CD4-positive, alpha-beta T cell treated with Interleukin-4 for 4 hours (primary cell): ENCODE measurements at regions not wholly inside any gene's neighbourhood (a gene's known extent, or its start where the extent isn't known, plus 50 kb on each side); places are given as distances from the start of the nearest gene placed in this dataset.
"Not testable (repeated sequence)": the region's sequence is repeated elsewhere in the genome, so short reads cannot be mapped to it uniquely, and the experiment has no call there.

Source experiments
- DNase-seq: peaks from one replicate; pipeline ENCODE4 v3.0.0-alpha.2; 2020

DNA sequence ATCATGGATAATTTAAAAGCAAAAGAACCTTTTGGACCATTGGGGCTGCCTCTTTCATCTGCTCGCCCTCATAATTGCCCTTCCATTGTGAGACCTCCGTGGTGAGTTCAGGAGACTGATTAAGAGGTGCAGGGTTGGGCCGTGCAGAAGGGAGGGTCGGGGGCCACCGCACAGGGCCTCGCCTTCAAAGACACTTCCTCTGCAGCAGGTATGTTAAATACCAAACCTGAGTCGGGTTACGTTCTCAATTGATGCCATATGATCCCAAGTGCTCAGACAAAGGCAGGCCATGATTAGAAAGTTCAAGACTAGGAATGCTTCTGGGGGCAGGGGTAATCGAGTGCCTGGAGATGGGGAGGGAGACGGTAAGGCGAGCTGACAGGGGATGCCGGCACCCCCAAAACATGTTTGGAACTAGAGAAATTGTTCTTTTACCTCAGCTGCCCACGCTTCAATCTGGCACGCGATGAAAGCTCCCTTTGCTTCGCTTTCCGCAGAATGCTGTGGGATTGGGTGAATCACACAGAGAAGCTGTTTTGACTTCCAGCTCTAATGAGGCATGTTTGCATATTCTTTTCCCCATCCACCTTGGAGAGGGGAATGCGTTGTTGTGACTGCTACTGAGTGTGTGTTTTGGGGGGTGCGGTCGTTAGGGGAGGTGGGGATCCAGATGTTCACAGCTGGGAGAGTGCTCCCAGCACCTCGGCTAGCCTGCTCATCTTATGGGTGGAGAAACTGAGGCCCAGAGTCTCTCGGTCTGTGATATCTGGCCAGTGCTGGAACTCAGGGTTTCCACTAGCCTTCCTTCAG lies 309.1 kb downstream of the MYCN start:
- DNase-seq: no peak

DNA sequence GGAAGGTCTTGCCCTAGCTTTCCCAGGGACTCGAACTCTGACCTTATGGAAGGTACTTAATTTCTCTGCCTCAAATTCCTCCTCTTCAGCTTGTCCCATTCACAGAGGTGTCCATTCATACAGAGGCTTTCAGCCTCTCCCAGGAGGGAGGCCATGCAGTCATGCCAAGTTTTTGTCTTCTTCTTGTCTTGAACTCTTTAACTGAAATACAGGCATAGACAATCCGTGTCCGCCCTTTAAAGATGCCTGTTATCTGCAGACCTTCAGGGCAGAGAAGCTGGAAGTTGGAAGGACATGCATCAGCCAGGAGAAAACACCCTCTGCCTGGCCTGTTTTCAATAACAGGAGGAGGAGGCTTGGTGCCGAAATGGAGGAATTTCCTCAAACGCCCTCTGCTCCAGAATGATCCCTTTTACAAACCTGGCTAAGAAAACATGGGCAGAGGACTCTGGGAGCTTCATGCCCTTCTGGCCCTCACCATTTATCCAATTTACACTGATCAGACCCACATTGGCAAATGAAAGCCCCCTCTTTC lies 308.3 kb downstream of the MYCN start:
- no peak for DNase-seq

DNA sequence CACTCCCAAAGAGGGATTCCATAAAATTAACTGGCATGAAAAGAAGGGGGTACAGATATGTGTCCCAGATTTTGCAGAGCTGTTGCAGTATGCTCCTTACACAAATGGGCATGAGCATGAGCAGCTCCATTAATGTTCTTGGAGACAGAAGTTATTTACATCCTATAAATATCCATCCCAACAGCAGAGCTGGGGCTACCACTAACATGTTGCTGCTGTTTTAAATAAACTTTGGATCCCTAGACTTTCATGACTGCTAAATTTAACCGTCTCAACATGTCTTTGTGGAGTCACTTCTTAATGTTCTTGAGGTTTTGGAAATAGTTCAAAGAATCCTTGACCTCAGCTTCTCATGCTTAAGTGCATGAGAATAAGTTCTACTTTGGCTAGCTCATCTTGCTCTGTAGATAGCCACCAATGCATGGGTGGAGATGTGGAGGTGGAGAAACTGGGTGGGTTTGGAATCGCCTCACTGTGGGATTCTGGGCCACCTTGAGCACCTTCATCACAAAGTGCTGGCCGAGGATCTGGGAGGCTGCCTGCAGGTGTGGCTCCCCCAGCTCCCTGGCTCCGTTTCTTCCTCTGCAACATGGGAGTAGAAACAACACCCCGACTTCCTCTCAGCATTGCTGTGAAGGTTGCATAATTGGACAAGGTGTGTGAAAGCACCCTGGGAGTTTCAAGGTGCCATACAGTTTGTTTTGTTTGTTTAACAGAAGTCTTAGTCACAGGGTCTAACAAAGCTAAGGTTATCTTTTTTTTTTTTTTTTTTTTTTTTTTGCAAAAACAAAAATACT lies 307.2 kb downstream of the MYCN start:
- DNase-seq: no peak

DNA sequence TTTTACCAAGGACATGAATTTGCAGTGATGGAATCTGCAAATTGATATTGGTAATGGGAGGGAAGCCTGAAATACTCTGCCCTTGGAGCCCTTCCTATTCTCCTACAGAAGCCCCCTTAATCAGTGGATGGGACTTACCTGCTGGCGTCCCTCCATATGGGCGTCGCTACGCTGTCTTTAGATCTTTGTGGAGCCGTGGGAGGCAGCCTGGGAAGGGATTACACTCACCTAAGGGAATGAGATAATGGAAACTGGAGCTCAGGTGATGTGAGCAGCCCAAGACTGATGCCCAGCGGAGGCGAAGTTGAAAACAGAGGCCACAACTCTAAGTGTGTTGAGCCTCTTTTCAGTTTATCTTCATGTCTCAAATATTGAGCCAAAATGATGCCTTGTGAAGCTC lies 306.6 kb downstream of the MYCN start:
- DNase-seq: no peak

DNA sequence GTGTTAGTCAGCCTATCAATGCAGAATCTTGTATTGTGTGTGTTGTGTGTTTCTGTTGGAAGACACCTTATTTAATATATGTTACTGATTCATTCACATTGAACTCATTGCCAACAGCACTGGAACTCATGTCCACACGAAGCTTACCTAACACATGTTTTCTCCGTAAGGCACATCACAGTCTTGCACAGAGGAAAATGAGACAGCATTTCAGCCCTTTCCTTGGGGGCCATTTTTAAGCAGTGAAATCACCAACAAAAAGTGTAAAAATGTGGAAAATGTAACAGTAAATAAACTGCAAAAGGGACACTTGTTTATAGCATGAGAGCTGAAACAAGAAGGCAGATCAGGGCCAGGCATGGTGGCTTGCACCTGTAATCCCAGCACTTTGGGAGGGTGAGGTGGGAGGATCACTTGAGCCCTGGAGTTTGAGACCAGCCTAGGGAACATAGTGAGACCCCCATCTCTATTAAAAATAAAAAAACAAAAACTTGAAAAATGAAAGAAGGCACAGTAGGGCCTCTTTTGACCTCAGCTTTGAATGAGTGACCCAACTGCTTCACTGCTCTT lies 306.0 kb downstream of the MYCN start:
- DNase-seq: no peak

DNA sequence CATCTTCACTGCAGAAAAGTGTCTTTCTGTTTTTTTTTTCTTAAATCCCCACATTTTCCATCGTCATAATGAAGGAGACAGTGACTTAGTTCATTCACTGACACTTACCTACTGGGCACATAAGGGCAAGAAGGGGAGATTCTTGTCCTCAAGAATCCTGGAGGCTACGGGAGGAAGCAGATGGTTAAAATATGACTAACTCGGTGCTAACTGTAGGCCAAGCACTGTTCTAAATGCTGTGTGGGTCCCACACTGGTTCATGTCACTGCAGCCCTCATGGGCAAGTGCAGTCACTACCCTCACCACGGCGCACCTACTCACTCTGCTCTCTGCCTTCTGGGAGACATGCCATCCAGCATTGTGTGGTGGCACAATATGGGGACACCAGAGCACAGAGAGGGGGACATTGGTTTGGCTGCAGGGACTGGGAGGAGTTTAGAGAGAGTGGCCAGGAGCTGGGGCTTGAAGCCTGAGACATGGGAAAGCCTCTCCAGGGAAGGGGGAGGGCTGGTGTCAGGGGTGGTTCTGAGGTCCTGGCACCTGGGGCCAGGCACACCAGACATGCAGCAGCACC lies 305.2 kb downstream of the MYCN start:
- no peak for DNase-seq

DNA sequence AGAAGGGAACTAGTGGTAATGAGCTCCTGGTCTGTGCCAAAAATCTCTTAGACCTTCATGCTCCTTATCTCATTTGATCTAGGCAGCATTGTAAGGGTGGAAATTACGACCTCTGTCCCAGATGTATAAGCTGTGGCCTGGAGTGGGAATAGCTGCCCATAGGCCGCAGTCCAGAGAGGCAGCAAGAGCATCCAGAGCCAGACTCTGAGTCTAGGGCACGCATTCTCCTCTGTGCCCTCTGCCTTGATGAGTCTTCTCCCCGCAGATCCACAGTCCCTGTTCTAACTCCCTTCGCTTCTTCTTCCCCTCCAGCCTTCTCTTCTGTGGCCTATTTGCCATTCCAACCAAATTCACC lies 304.6 kb downstream of the MYCN start:
- no peak for DNase-seq

DNA sequence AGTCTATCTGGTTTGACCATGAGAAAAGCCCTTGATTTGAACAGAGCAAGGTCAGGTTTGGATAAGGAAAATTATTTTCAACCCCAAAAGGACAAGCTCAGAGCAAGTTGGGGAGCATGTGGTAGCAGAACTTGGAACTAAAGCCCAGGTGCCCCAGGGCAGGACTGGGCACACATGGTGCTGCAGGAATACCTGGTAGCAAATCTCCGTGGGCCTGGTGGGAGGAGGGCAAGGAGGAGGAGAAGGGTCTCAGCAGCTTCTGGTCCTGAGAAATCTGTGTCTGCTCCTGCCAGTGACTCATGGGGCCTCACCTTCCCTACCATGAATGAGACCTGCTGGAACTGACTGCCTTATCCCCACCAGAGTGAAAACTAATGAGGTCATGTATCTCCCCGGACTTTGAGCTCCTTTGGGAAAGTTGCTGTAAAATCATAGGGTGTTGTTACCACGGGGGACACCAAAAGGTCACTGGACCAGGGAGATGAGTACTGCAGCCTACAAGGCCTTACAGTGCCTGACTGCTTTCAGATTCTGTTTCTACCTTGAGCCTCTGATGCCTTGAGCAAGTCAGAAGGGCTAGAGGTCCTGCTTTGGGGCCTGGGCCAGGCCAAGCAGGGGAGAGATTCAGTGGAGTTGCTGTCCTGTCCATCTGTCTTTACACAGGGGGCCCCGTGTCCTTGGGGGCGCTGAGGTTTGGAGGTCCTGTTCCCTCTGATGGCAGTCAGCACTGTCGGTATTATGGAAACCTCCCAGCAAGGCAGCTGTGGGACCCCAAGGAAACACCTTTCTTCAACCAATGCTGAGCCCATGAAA lies 304.0 kb downstream of the MYCN start:
- no peak for DNase-seq

DNA sequence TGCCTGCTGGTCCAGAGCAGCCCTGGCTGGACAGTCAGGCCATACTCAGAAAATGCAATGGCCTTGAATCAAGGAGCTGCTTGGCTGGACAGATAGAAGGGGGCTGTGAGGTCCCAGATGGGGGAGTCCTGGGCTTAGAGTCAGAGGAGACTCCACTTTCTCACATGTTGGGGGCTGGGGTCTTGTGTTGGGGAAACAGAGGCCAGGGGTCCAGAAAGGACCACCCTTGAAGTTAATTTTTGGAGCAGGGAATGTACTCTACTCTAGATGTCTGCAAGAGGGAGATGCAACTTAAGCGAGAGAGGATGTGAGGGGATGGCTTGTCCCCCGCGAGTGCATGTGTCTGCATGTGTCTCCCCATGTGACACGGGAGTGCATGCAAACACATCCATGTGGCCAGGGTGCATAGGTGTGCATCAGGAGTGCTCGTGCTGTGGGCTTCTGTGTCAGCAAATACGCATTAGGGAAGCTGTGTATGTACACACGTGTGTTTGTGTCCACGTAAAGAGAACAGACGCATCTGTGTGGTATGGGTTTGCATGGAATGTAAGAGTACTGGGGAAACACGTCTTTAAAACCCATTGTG lies 303.2 kb downstream of the MYCN start:
- DNase-seq: no peak

DNA sequence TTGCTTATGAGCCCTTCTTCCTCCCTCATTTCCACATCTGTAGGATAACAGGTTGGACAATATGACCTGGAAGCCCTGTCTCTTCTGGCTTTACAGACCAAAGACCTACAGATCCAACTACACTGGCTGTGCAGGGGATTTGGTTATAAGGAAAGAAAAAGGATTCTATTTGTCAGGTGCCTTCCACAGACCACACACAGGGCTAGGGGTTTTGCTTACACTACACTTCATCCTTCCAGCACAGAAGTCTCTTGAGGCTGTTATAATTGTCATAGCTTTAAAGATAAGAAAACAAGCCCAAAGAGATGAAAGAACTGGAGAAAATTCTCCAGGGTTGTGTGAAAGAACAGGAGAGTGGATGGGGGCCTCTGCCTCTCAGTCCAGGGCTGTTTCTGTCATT lies 302.6 kb downstream of the MYCN start:
- no peak for DNase-seq

DNA sequence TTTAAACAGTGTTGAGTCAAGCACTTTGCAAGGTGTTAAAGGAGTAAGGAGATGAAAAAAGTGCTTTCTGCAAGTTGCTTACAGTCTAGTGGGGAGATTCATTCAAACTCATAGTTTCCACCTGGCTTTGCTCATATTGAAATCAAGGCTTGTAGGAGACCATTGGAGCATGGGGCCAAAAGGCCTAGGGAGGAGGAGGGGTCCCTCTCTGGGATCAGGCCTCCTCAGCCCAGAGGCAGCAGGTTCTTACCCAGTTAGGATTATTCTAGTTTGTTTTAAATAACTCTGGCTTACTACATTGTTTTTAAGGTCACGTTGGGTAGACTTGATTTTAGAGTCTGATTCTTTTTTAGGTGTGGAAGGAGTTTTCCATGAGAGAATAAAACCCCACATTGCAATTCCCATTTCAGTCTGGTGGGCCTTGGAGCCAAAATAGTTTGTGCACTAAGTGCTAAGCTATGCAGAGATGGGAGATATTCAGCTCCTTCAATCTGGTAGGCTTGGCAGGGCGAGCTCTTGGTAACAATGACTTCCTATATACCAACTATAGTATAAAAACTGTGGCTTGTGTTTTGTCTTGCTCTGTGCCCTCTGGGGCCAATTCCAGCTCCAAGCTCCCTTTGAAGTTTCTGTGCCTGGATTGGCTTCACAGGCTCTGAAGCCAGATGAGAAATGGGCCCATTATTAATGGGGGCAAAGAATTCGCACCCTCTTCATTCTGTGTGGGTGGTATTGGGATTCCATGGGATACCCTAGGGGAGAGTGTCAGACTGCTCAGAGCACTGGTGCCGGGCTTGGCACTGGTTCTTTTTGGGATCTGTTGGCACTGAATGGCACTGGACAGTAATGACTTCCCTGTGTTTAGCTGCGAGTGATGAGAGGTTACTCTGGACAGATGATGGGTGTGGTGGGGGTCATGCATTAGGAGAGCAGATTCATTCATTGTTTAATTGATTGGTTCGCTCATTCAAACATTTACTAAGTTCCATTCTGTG lies 301.1 kb downstream of the MYCN start:
- DNase-seq: no peak

DNA sequence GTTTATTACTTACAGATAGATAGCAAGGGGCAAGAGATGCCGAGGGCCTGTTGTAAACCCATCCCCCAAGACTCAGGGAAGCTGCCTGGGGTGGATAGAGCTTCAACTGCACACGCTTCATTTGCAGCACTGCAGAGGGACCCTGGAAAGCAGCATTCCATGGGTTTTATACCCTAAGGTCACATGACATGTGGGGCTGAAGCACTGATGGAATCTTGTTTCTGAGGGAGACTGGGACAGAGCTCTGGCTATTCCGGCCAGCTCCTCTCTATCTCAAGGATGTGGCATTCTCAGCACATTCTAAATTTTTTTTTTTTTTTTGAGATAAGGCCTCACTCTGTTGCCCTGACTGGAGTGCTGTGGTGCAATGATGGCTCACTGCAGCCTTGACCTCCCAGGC lies 300.1 kb downstream of the MYCN start:
- no peak for DNase-seq

DNA sequence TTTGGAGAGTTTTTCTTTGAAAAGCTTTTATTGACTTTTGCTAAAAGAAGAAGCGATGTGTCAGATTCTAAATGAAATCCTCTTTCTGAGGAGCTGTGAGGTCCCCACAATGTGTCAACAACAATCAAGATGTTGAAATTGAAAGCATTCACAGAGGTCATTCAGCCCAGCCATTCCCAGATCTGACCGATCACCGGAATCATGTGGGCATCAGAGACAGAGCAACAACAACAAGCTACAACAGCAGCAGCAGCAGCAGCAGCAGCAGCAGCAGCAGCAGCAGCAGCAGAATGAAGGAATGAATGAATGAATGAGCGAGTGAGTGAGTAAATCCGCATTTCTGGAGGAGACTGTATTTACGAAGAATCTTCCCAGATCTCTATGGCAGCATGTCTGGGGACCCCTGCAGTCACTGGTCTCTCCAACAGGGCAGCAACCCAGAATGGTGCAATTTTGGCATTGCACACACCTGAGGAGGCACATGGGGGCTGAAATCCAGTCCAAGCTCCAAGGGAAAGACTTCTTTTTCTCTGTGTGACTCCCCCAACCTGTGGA lies 299.0 kb downstream of the MYCN start:
- no peak for DNase-seq

DNA sequence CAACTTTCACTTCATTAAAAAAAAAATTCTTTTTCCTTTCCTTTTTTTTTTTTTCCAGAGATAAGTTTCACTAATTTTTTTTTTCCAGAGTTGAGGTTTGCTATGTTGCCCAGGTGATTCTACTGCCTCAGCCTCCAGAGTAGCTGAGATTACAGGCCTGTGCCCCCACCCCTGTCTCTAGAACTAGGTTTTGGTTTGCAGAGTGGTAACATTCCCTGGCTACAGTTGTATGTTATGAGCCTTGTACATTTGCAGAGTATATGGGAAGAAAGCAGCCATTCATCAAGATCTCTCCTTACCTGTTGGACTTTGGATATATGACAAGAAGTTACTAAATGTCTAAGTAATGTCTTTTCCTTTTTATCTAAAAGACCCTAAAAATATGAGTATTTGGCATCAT lies 298.4 kb downstream of the MYCN start:
- no peak for DNase-seq

DNA sequence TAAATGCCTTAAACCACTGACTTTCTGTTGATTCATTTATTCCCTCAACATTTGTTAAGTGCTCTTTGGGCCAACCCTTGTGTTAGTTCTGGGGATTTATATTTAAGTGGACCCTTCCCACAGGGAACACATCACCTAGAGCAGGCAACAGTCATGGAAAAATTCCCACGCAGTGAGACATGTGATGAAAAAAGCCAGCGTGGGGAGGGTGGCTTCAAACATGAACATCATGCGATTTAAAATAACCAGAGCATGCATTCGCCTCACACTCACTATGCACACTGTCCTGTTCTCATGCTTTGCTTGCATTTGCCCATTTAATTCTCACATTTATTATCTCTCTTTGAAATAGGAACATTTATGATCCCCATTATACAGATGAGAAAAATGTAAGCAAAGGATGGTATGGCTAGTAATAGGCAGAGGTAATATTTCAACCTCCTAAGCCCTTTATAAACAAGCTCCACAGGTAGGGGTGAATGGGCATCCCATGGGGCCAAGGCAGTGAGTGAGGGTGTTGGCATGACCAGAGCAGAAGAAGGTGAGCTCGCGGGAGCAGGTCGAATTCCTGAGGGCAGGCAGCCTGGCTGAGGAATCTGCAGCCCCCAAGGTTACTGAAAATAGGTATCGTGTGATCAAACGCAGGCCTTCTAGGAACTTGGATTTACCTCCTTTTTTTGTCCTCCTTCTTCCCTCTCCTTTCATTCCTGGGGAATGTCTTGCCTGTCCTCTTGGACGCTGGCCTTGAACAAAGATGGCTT lies 297.8 kb downstream of the MYCN start:
- no peak for DNase-seq

DNA sequence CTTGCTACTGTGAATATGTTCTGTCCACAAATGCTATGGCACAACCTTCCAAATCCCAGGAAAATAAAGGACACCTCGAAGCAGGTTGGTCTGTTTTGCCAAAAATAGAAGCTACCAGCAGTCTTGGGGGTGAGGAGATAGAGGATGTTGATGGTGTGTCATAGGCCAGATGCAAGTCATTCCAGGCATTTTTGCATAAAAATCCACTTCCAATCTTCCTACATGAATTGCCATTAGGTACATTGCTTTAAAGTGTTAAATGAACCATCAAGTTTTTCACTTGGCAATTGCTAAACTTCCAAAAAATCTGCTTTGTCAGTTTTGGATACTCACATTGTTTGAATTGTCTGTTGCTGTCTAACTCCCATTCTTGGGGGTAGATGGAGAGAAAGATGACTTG lies 295.4 kb downstream of the MYCN start:
- no peak for DNase-seq

DNA sequence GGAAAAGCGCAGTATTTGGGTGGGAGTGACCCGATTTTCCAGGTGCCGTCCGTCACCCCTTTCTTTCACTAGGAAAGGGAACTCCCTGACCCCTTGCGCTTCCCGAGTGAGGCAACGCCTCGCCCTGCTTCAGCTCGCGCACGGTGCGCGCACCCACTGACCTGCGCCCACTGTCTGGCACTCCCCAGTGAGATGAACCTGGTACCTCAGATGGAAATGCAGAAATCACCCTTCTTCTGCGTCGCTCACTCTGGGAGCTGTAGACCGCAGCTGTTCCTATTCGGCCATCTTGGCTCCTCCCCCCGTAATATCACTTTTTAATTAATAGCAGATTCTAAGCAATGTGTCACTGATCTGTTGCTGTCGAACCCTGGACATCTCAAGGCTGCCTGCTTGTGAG lies 294.9 kb downstream of the MYCN start:
- not testable (repeated sequence) for DNase-seq

DNA sequence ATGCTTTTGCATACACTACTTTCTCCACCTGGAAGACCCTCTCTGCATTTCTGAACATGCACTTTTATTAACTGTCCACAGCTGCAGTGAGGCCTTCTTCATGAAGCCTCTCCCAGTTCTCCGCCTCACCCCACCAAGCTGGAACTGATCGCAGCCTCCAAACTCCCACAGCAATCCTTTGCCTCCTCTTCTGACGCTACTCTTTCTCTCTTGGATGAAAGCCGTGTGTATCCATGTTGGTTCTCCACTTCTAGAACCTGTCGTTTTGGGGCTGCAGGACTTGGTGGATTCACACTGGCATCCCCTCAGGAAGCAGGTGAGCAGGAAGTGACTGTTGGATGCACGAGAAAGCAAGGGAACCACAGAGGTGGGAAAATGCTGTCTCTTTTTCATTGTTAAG lies 288.6 kb downstream of the MYCN start:
- no peak for DNase-seq

DNA sequence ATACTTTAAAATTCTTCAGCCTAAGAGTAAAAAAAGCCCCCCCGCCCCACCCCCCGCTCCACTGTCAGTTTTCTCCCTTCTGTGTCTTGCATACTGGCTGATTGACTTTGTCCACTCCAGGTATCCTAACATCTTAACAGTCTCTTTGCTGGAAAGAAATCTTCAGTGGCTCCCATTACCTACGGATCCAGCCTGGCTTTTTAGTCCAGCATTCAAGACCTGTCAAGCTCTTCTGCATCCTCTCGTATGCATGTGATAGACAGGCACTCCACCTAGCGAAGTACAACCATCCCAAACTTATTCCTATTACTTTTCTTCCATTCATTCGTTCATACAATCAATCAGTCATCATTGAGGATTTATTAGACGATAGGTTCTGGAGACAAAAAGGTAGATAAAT lies 288.1 kb downstream of the MYCN start:
- no peak for DNase-seq
